ENCODE measurements at regions not wholly inside any gene's neighbourhood (a gene's known extent, or its start where the extent isn't known, plus 50 kb on each side); places are given as distances from the start of the nearest gene placed in this dataset.
"Not testable (repeated sequence)": the region's sequence is repeated elsewhere in the genome, so short reads cannot be mapped to it uniquely, and the experiment has no call there.

DNA sequence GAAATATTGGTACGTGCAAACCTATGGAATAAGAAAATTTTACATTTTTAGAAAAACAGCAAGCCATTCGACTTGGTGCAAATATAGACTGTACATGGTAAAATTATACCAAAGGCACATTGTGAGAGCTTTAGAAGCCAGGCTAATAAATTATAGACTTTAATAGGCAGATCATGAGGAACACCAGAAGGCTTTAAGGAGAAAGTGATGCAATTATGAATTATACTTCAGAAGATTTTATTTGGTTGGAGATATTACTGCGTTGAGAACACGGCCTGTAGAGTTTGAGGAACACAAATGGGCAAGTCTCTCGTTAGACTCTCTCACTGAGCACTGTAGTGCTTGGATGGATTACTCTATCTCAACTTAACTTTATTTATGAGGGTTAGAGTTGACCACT, 141.7 kb downstream of the MACC1 start:
- ChIA-PET POLR2A (no interaction called here), CTCF (no interaction called here)
- H3K36me3 ChIP-seq (replicated peaks in 1 of 2; ENCODE audit: control extremely low read depth in 1 of 2, control insufficient read depth in 1 of 2, extremely low read depth in 1 of 2, insufficient read depth in 2 of 2, low read length in 1 of 2): no peaks in the 10 kb centered on the region
- H3K4me3 ChIP-seq (ENCODE audit: control extremely low read depth in 1 of 5, extremely low read depth in 1 of 5, insufficient read depth in 1 of 5, low read depth in 2 of 5, low read length in 4 of 5): no peak overlapping the region
- no peak overlapping the region for H3K4me2 ChIP-seq (replicated peaks; ENCODE audit: low read depth, low read length, poor library complexity, severe bottlenecking)
- Mint-ChIP-seq H3K9me3 (ENCODE audit: insufficient read depth) (peaks cover 4% of the 10 kb centered on the region), H3K27me3 (no peaks in the 10 kb centered on the region), H3K4me3 (no peak overlapping the region), H3K4me1 (no peaks in the 10 kb centered on the region), H3K27ac (no peak overlapping the region)
- H2AFZ ChIP-seq (ENCODE audit: insufficient read depth, low read depth, low read length, poor library complexity, severe bottlenecking): no peak overlapping the region
- H3K9ac ChIP-seq (ENCODE audit: low read length): no peak overlapping the region
- no CpG with 5 or more reads among the region's 5 CpGs for WGBS (ENCODE audit: insufficient coverage)
- intact Hi-C loops (cut with micrococcal nuclease): no loop called here
- H3K9me3 ChIP-seq (ENCODE audit: control extremely low read depth in 1 of 3, control insufficient read depth in 2 of 3, insufficient read depth in 1 of 3, low read length in 2 of 3): no peaks in the 10 kb centered on the region
- DNase-seq (no peak), ATAC-seq (ENCODE audit: low read depth) (no peak)
- H3K27me3 ChIP-seq (replicated peaks in 1 of 4; ENCODE audit: control extremely low read depth in 1 of 4, control insufficient read depth in 3 of 4, insufficient read depth in 4 of 4, low read length in 3 of 4): no peaks in the 10 kb centered on the region
- no peak overlapping the region for H3K27ac ChIP-seq (ENCODE audit: low read length in 2 of 2)
- TF ChIP-seq EZH2 (IDR thresholded peaks at IDR 0.05; ENCODE audit: borderline replicate concordance, insufficient read depth, low read depth, low read length, poor library complexity, severe bottlenecking): no peak
- no peak for TF ChIP-seq CTCF (IDR thresholded peaks at IDR 0.05)
- H3K79me2 ChIP-seq (ENCODE audit: control insufficient read depth, insufficient read depth, low read length): no peaks in the 10 kb centered on the region
- no peaks in the 10 kb centered on the region for H3K4me1 ChIP-seq (ENCODE audit: control insufficient read depth in 2 of 2, insufficient read depth in 2 of 2, low read length in 2 of 2)
- H4K20me1 ChIP-seq (ENCODE audit: control insufficient read depth, insufficient read depth, low read length, poor library complexity, severe bottlenecking): no peaks in the 10 kb centered on the region

- POLR2A ChIA-PET; H3K79me2 ChIP-seq (ENCODE audit: control insufficient read depth, insufficient read depth, low read length); H3K27ac ChIP-seq (ENCODE audit: low read length in 2 of 2); H3K9ac ChIP-seq (ENCODE audit: low read length); H3K9me3 Mint-ChIP-seq (ENCODE audit: insufficient read depth); H3K27me3 ChIP-seq (replicated peaks in 1 of 4; ENCODE audit: control extremely low read depth in 1 of 4, control insufficient read depth in 3 of 4, insufficient read depth in 4 of 4, low read length in 3 of 4); H3K4me3 ChIP-seq (ENCODE audit: control extremely low read depth in 1 of 5, extremely low read depth in 1 of 5, insufficient read depth in 1 of 5, low read depth in 2 of 5, low read length in 4 of 5); H4K20me1 ChIP-seq (ENCODE audit: control insufficient read depth, insufficient read depth, low read length, poor library complexity, severe bottlenecking); H3K27ac Mint-ChIP-seq; CTCF ChIA-PET; DNase-seq; H3K36me3 ChIP-seq (replicated peaks in 1 of 2; ENCODE audit: control extremely low read depth in 1 of 2, control insufficient read depth in 1 of 2, extremely low read depth in 1 of 2, insufficient read depth in 2 of 2, low read length in 1 of 2); H3K4me1 ChIP-seq (ENCODE audit: control insufficient read depth in 2 of 2, insufficient read depth in 2 of 2, low read length in 2 of 2); ATAC-seq (ENCODE audit: low read depth); H3K9me3 ChIP-seq (ENCODE audit: control extremely low read depth in 1 of 3, control insufficient read depth in 2 of 3, insufficient read depth in 1 of 3, low read length in 2 of 3); H2AFZ ChIP-seq (ENCODE audit: insufficient read depth, low read depth, low read length, poor library complexity, severe bottlenecking); H3K4me3 Mint-ChIP-seq; H3K27me3 Mint-ChIP-seq; H3K4me2 ChIP-seq (replicated peaks; ENCODE audit: low read depth, low read length, poor library complexity, severe bottlenecking); intact Hi-C loops (cut with micrococcal nuclease): not testable (repeated sequence)
- WGBS (ENCODE audit: insufficient coverage): 85% methylated on average over 3 of the region's 5 CpGs
- peaks cover 15% of the 10 kb centered on the region for H3K4me1 Mint-ChIP-seq
Measured at GRCh38 chr7:20068004-20068403, 149.2 kb downstream of the MACC1 start.
